Smooth muscle cell (in vitro differentiated cells): ENCODE measurements at regions not wholly inside any gene's neighbourhood (a gene's known extent, or its start where the extent isn't known, plus 50 kb on each side); places are given as distances from the start of the nearest gene placed in this dataset.
A peak's percentile ranks its signal among the peaks of the same experiment; 100 is the strongest.

Experiments
- DNase-seq: peaks from one replicate; lab custom pipeline; 2025; ENCODE audit not compliant: unreplicated experiment; lab: John Stamatoyannopoulos, UW
- H2AFZ ChIP-seq: fragments of 200-600 bp; sonication (generic); 2 replicates; pipeline ENCODE4 v1.6.0; 2016; ENCODE audit warnings: antibody characterized with exemption, low read depth, mild to moderate bottlenecking
- H3F3A ChIP-seq: fragments of 200-600 bp; sonication (generic); 2 replicates; pipeline ENCODE4 v1.6.0; 2017; ENCODE audit warnings: antibody characterized with exemption, low read depth
- H3K27ac ChIP-seq: fragments of 200-600 bp; sonication (generic); 2 replicates; pipeline ENCODE4 v1.5.1; 2016; ENCODE audit warnings: low read depth, mild to moderate bottlenecking
- H3K27me3 ChIP-seq: fragments of 200-600 bp; sonication (generic); 2 replicates; pipeline ENCODE4 v1.6.1; 2016; ENCODE audit warnings: low read depth, mild to moderate bottlenecking
- H3K36me3 ChIP-seq: fragments of 200-600 bp; sonication (generic); 2 replicates; pipeline ENCODE4 v1.5.1; 2016; ENCODE audit warnings: low read depth
- H3K4me1 ChIP-seq: fragments of 200-600 bp; sonication (generic); 2 replicates; pipeline ENCODE4 v1.5.1; 2016; ENCODE audit warnings: low read depth
- H3K4me2 ChIP-seq: fragments of 200-600 bp; sonication (generic); 2 replicates; pipeline ENCODE4 v1.6.0; 2016; ENCODE audit warnings: mild to moderate bottlenecking
- H3K4me3 ChIP-seq: fragments of 200-600 bp; sonication (generic); 2 replicates; pipeline ENCODE4 v1.5.1; 2016; ENCODE audit warnings: mild to moderate bottlenecking
- H3K79me2 ChIP-seq: fragments of 200-600 bp; sonication (generic); 2 replicates; pipeline ENCODE4 v1.6.0; 2016; ENCODE audit warnings: low read depth, mild to moderate bottlenecking
- H3K9ac ChIP-seq: fragments of 200-600 bp; sonication (generic); 2 replicates; pipeline ENCODE4 v1.6.0; 2016; ENCODE audit warnings: low read depth
- H3K9me3 ChIP-seq: fragments of 200-600 bp; sonication (generic); replicated peaks from 2 replicates; pipeline ENCODE4 v1.5.1; 2016; ENCODE audit warnings: low read depth
- H4K20me1 ChIP-seq: fragments of 200-600 bp; sonication (generic); 2 replicates; pipeline ENCODE4 v1.6.0; 2016; ENCODE audit warnings: low read depth
- CTCF ChIP-seq: fragments of 200-600 bp; sonication (generic); IDR thresholded peaks from 2 replicates; pipeline ENCODE4 v1.5.1; 2017; ENCODE audit warnings: borderline replicate concordance, mild to moderate bottlenecking, antibody characterized with exemption; ENCODE audit not compliant: insufficient read depth, poor library complexity, severe bottlenecking
- WGBS: methylation state at CpG from one replicate; pipeline ENCODE4 v1.1.7; 2016; ENCODE audit warnings: low lambda C conversion rate; 5-methylcytosine and 5-hydroxymethylcytosine counted together

- H3K4me2 ChIP-seq: no peak overlapping the region
- H3K4me1 ChIP-seq: no peaks in the 10 kb centered on the region
- H3K36me3 ChIP-seq: no peaks in the 10 kb centered on the region
- H3K27ac ChIP-seq: no peak overlapping the region
- DNase-seq: no peak
- no peak overlapping the region for H2AFZ ChIP-seq
- H3F3A ChIP-seq: no peaks in the 10 kb centered on the region
- H3K27me3 ChIP-seq: no peaks in the 10 kb centered on the region
- no peaks in the 10 kb centered on the region for H3K79me2 ChIP-seq
- TF ChIP-seq CTCF: peak; percentile 33
- no peak overlapping the region for H3K4me3 ChIP-seq
- WGBS: 18% methylated on average over 3 of the region's 3 CpGs
- no peak overlapping the region for H3K9ac ChIP-seq
- H4K20me1 ChIP-seq: no peaks in the 10 kb centered on the region
- H3K9me3 ChIP-seq: no peaks in the 10 kb centered on the region
These were observed 182.4 kb downstream of the MIS18A start for GRCh38 chr21:32096411-32096810.

- no peak overlapping the region for H2AFZ ChIP-seq
- no peak overlapping the region for H3K27ac ChIP-seq
- H3K9ac ChIP-seq: no peak overlapping the region
- WGBS: 60% methylated on average over 2 of the region's 2 CpGs
- TF ChIP-seq CTCF: no peak
- no peaks in the 10 kb centered on the region for H3K79me2 ChIP-seq
- no peaks in the 10 kb centered on the region for H3K9me3 ChIP-seq
- no peaks in the 10 kb centered on the region for H3K4me1 ChIP-seq
- no peaks in the 10 kb centered on the region for H3F3A ChIP-seq
- no peaks in the 10 kb centered on the region for H3K36me3 ChIP-seq
- H3K4me2 ChIP-seq: no peak overlapping the region
- H3K4me3 ChIP-seq: no peak overlapping the region
- H4K20me1 ChIP-seq: no peaks in the 10 kb centered on the region
- DNase-seq: no peak
- no peaks in the 10 kb centered on the region for H3K27me3 ChIP-seq
These were observed 184.0 kb downstream of the MIS18A start for GRCh38 chr21:32094804-32095203.

GRCh38 chr21:32093646-32094462 is 185.0 kb downstream of the MIS18A start:
- Histone ChIP-seq H3K79me2 (no peaks in the 10 kb centered on the region), H3K36me3 (no peaks in the 10 kb centered on the region), H2AFZ (no peak overlapping the region), H3K9me3 (no peaks in the 10 kb centered on the region), H3K4me1 (no peaks in the 10 kb centered on the region), H3K27ac (no peak overlapping the region), H3K4me3 (no peak overlapping the region), H4K20me1 (no peaks in the 10 kb centered on the region), H3K9ac (no peak overlapping the region), H3F3A (no peaks in the 10 kb centered on the region), H3K4me2 (no peak overlapping the region), H3K27me3 (no peaks in the 10 kb centered on the region)
- no peak for TF ChIP-seq CTCF
- WGBS: 91% methylated on average over 7 of the region's 7 CpGs
- no peak for DNase-seq

GRCh38 chr21:32090956-32091355 is 187.9 kb downstream of the MIS18A start:
- Histone ChIP-seq H3K4me2 (no peak overlapping the region), H3K9ac (no peak overlapping the region), H3F3A (no peaks in the 10 kb centered on the region), H4K20me1 (no peaks in the 10 kb centered on the region), H3K4me1 (no peaks in the 10 kb centered on the region), H3K27me3 (no peaks in the 10 kb centered on the region), H3K4me3 (no peak overlapping the region), H3K27ac (no peak overlapping the region), H3K9me3 (no peaks in the 10 kb centered on the region), H2AFZ (no peak overlapping the region), H3K79me2 (no peaks in the 10 kb centered on the region), H3K36me3 (no peaks in the 10 kb centered on the region)
- TF ChIP-seq CTCF: no peak
- DNase-seq: no peak
- WGBS: 62% methylated on average over 3 of the region's 3 CpGs
